IMR-90 (cell line): ENCODE measurements at regions not wholly inside any gene's neighbourhood (a gene's known extent, or its start where the extent isn't known, plus 50 kb on each side); places are given as distances from the start of the nearest gene placed in this dataset.

Source experiments
- ATAC-seq: fragments of 200-7000 bp; cut with Tn5 transposase; 2 replicates; pipeline ENCODE4 v1.9.1; 2020; ENCODE audit warnings: low read depth, mild to moderate bottlenecking, moderate library complexity
- BruUV-seq: library from RNA; stranded (reverse); fragments of 400-500 nt; replicated peaks from 2 replicates; lab custom pipeline; 2021; lab: Mats Ljungman, UMichigan
- CTCF ChIA-PET: fragments of 300-600 bp; formaldehyde crosslinking; extraction: SDS; loops from one replicate; lab custom pipeline; 2021; ENCODE audit warnings: antibody characterized with exemption; lab: Yijun Ruan, JAX
- POLR2A ChIA-PET: fragments of 300-600 bp; sonication (Branson Sonifier 250); formaldehyde crosslinking; loops from one replicate; lab custom pipeline; 2022; ENCODE audit warnings: antibody characterized with exemption; ENCODE audit not compliant: unreplicated experiment; lab: Charles Lee
- DNase-seq: peaks from one replicate; pipeline ENCODE4 v3.0.0; 2013
- H2AFZ ChIP-seq: replicated peaks from 2 replicates; pipeline ENCODE3; 2013; ENCODE audit warnings: low read length, mild to moderate bottlenecking; ENCODE audit not compliant: poor library complexity
- H2AK5ac ChIP-seq: 2 replicates; pipeline ENCODE4 v1.6.1; 2013; ENCODE audit warnings: low read depth, low read length, inconsistent platforms
- H2AK9ac ChIP-seq: replicated peaks from 2 replicates; pipeline ENCODE3; 2013; ENCODE audit warnings: mild to moderate bottlenecking, low read depth, low read length, moderate library complexity; ENCODE audit not compliant: poor library complexity
- H2BK120ac ChIP-seq: 2 replicates; pipeline ENCODE4 v1.6.1; 2013; ENCODE audit warnings: low read depth, low read length, inconsistent platforms
- H2BK15ac ChIP-seq: 3 replicates; pipeline ENCODE4 v1.6.1; 2013; ENCODE audit warnings: low read depth, low read length, inconsistent platforms
- H2BK20ac ChIP-seq: 2 replicates; pipeline ENCODE4 v1.6.1; 2013; ENCODE audit warnings: low read depth, mild to moderate bottlenecking, inconsistent platforms, low read length, moderate library complexity
- H2BK5ac ChIP-seq: 2 replicates; pipeline ENCODE4 v1.6.1; 2013; ENCODE audit warnings: mild to moderate bottlenecking, low read depth, low read length, inconsistent platforms; ENCODE audit not compliant: poor library complexity, severe bottlenecking
- H3K14ac ChIP-seq: replicated peaks from 2 replicates; pipeline ENCODE4 v1.6.1; 2013; ENCODE audit warnings: low read depth, low read length, inconsistent platforms
- H3K18ac ChIP-seq: 2 replicates; pipeline ENCODE4 v1.6.1; 2013; ENCODE audit warnings: low read depth, low read length, control low read depth
- H3K23ac ChIP-seq: 2 replicates; pipeline ENCODE4 v1.6.1; 2013; ENCODE audit warnings: low read depth, low read length, inconsistent platforms
- H3K27ac ChIP-seq: 2 replicates; pipeline ENCODE4 v1.5.1; 2013; ENCODE audit warnings: mild to moderate bottlenecking, control low read depth, low read length; ENCODE audit not compliant: insufficient read depth
- H3K27me3 ChIP-seq: 2 replicates; pipeline ENCODE4 v1.6.1; 2013; ENCODE audit warnings: low read length; ENCODE audit not compliant: control insufficient read depth, insufficient read depth
- H3K36me3 ChIP-seq: 2 replicates; pipeline ENCODE4 v1.6.1; 2013; ENCODE audit warnings: low read length, mixed read lengths; ENCODE audit not compliant: control insufficient read depth, insufficient read depth
- H3K4ac ChIP-seq: 2 replicates; pipeline ENCODE4 v1.6.1; 2013; ENCODE audit warnings: low read depth, low read length, inconsistent platforms
- H3K4me1 ChIP-seq: 2 replicates; pipeline ENCODE4 v1.6.1; 2013; ENCODE audit warnings: low read length, mixed read lengths; ENCODE audit not compliant: control insufficient read depth, insufficient read depth
- H3K4me2 ChIP-seq: 2 replicates; pipeline ENCODE4 v1.6.1; 2013; ENCODE audit warnings: low read depth, mild to moderate bottlenecking, control low read depth, low read length, moderate library complexity
- H3K4me3 ChIP-seq: 2 replicates; pipeline ENCODE4 v1.5.1; 2013; ENCODE audit warnings: low read depth, mild to moderate bottlenecking, control low read depth, low read length, moderate library complexity; ENCODE audit not compliant: insufficient read depth
- H3K56ac ChIP-seq: 2 replicates; pipeline ENCODE4 v1.6.1; 2013; ENCODE audit warnings: low read length, inconsistent platforms; ENCODE audit not compliant: insufficient read depth; ENCODE audit errors: extremely low read depth
- H3K79me1 ChIP-seq, 2 experiments: 2 replicates each; pipeline ENCODE4 v1.6.1; 2013; ENCODE audit warnings: low read length in 2 of 2, inconsistent platforms in 1 of 2, low read depth in 1 of 2
- H3K9ac ChIP-seq: 2 replicates; pipeline ENCODE4 v1.6.1; 2013; ENCODE audit warnings: low read depth, low read length, control low read depth
- H3K9me1 ChIP-seq: 2 replicates; pipeline ENCODE4 v1.6.1; 2013; ENCODE audit warnings: low read length, inconsistent platforms; ENCODE audit not compliant: insufficient read depth
- H3K9me3 ChIP-seq: 2 replicates; pipeline ENCODE4 v1.6.1; 2013; ENCODE audit warnings: low read length; ENCODE audit not compliant: control insufficient read depth, insufficient read depth
- H4K20me1 ChIP-seq: 2 replicates; pipeline ENCODE4 v1.6.1; 2013; ENCODE audit warnings: low read length, inconsistent platforms; ENCODE audit not compliant: insufficient read depth
- H4K5ac ChIP-seq: 2 replicates; pipeline ENCODE4 v1.6.1; 2013; ENCODE audit warnings: mild to moderate bottlenecking, low read depth, low read length, control low read depth
- H4K8ac ChIP-seq, 2 experiments: 2 replicates each; pipeline ENCODE4 v1.6.1; 2013; ENCODE audit warnings: low read depth in 2 of 2, low read length in 2 of 2, control low read depth in 1 of 2, inconsistent platforms in 1 of 2
- H4K91ac ChIP-seq: 2 replicates; pipeline ENCODE4 v1.6.1; 2013; ENCODE audit warnings: low read depth, low read length, inconsistent platforms; ENCODE audit not compliant: insufficient read depth
- BHLHE40 ChIP-seq: fragments of 150-350 bp; IDR thresholded peaks from 2 replicates; pipeline ENCODE4 v1.6.1; 2016; ENCODE audit warnings: mild to moderate bottlenecking, low read depth, low read length
- CEBPB ChIP-seq: IDR thresholded peaks from 2 replicates; pipeline ENCODE4 v1.6.1; 2012; ENCODE audit warnings: low read depth, low read length, improper control_type of control experiment
- CHD1 ChIP-seq: IDR thresholded peaks from 2 replicates; pipeline ENCODE4 v1.6.1; 2012; ENCODE audit warnings: low read depth, low read length, improper control_type of control experiment
- CTCF ChIP-seq: conservative IDR thresholded peaks from 2 replicates; pipeline ENCODE4 v1.5.1; 2012; ENCODE audit warnings: mild to moderate bottlenecking, low read depth, low read length, improper control_type of control experiment
- ELK1 ChIP-seq: fragments of 150-350 bp; IDR thresholded peaks from 2 replicates; pipeline ENCODE4 v1.6.1; 2016; ENCODE audit warnings: low read depth, mild to moderate bottlenecking, low read length, moderate library complexity, borderline replicate concordance
- FOS ChIP-seq: fragments of 150-350 bp; IDR thresholded peaks from 2 replicates; pipeline ENCODE4 v1.6.1; 2016; ENCODE audit warnings: low read depth, low read length
- MAFK ChIP-seq: IDR thresholded peaks from 2 replicates; pipeline ENCODE4 v1.6.1; 2012; ENCODE audit warnings: low read depth, low read length, improper control_type of control experiment
- MAZ ChIP-seq: IDR thresholded peaks from 2 replicates; pipeline ENCODE4 v1.6.1; 2012; ENCODE audit warnings: low read depth, mild to moderate bottlenecking, low read length, improper control_type of control experiment, moderate library complexity, borderline replicate concordance
- MXI1 ChIP-seq: IDR thresholded peaks from 2 replicates; pipeline ENCODE4 v1.6.1; 2012; ENCODE audit warnings: low read depth, mild to moderate bottlenecking, low read length, moderate library complexity, borderline replicate concordance
- NFE2L2 ChIP-seq: fragments of 150-350 bp; IDR thresholded peaks from 2 replicates; pipeline ENCODE4 v1.6.1; 2016; ENCODE audit warnings: low read depth, mild to moderate bottlenecking, low read length
- POLR2A ChIP-seq: IDR thresholded peaks from 2 replicates; pipeline ENCODE4 v1.6.1; 2012; ENCODE audit warnings: mild to moderate bottlenecking, low read depth, low read length
- RAD21 ChIP-seq: IDR thresholded peaks from 2 replicates; pipeline ENCODE4 v1.6.1; 2012; ENCODE audit warnings: low read length, improper control_type of control experiment
- RCOR1 ChIP-seq: IDR thresholded peaks from 2 replicates; pipeline ENCODE4 v1.6.1; 2012; ENCODE audit warnings: mild to moderate bottlenecking, low read length, improper control_type of control experiment; ENCODE audit not compliant: insufficient replicate concordance
- RFX5 ChIP-seq: IDR thresholded peaks from 2 replicates; pipeline ENCODE4 v1.8.0; 2012; ENCODE audit warnings: low read depth, mild to moderate bottlenecking, low read length, moderate library complexity
- SMC3 ChIP-seq: fragments of 150-350 bp; IDR thresholded peaks from 2 replicates; pipeline ENCODE4 v1.6.1; 2016; ENCODE audit warnings: low read depth, mild to moderate bottlenecking, antibody characterized with exemption, low read length, moderate library complexity
- USF2 ChIP-seq: fragments of 150-350 bp; IDR thresholded peaks from 2 replicates; pipeline ENCODE4 v1.6.1; 2017; ENCODE audit warnings: mild to moderate bottlenecking, antibody characterized with exemption, low read length, low read depth
- WGBS, 2 experiments: methylation state at CpG; one replicate each; pipeline versions ENCODE4 v1.1.5 to v1.1.7; 2013; ENCODE audit warnings: missing lambda C conversion rate in 2 of 2; ENCODE audit not compliant: insufficient read length in 1 of 2; ENCODE audit errors: extremely low coverage in 2 of 2; 5-methylcytosine and 5-hydroxymethylcytosine counted together
- dilution Hi-C: fragments of 300-500 bp; cut with HindIII; formaldehyde crosslinking; loops from one replicate; pipeline ENCODE4 v1.14.3; 2018; ENCODE audit warnings: low sequenced_read_pairs; ENCODE audit not compliant: unreplicated experiment
- in situ Hi-C: fragments of 300-500 bp; cut with MboI; formaldehyde crosslinking; loops from 3 replicates; pipeline ENCODE4 v1.14.3; 2019; ENCODE audit warnings: low sequenced_read_pairs, inconsistent platforms, mixed read lengths
- intact Hi-C: fragments of 100-400 bp; cut with micrococcal nuclease; formaldehyde crosslinking; loops from 2 replicates; pipeline ENCODE4 v1.10.0; 2022

- H2AFZ ChIP-seq = no peak overlapping the region
- CTCF ChIA-PET = no interaction called here
Measured at GRCh38 chr13:44271031-44271455, 102.6 kb upstream of the SERP2 start.

More at GRCh38 chr13:44271031-44271455, 102.6 kb upstream of the SERP2 start:
- H3K36me3 ChIP-seq = no peaks in the 10 kb centered on the region
- peak overlapping the region; percentile 27; the same call in 1 of the 2 replicates for H3K56ac ChIP-seq
- H4K20me1 ChIP-seq = no peaks in the 10 kb centered on the region
- peak overlapping the region; percentile 38 for H2BK5ac ChIP-seq
- no peak overlapping the region for H2AK9ac ChIP-seq
- H2BK15ac ChIP-seq = peak overlapping the region; percentile 49; the same call in 1 of the 3 replicates
- dilution Hi-C loops = no loop called here
- WGBS, 2 experiments = no CpG with 5 or more reads among the region's 4 CpGs
- peak overlapping the region; percentile 62; the same call in 1 of the 2 replicates for H3K18ac ChIP-seq
- peak overlapping the region; percentile 40; the same call in 1 of the 2 replicates for H3K27ac ChIP-seq
- peak overlapping the region; percentile 21 to 51 for H4K8ac ChIP-seq
- H3K4ac ChIP-seq = peak overlapping the region; percentile 75
- peaks cover 28% of the 10 kb centered on the region for H3K9me1 ChIP-seq
- TF ChIP-seq SMC3 = no peak
- no peak for TF ChIP-seq MXI1
- 0 out of 2 replicates have a peak, but pooled peaks have one; percentile 25 for TF ChIP-seq MAFK
- no peak for TF ChIP-seq CTCF
- TF ChIP-seq ELK1 = no peak
- peak; percentile 53; the same call in 1 of the 2 replicates for TF ChIP-seq FOS
- no peak for TF ChIP-seq RFX5
- 0 out of 2 replicates have a peak, but pooled peaks have one; percentile 5 for TF ChIP-seq RAD21
- TF ChIP-seq BHLHE40 = no peak
- no peak for TF ChIP-seq RCOR1
- TF ChIP-seq USF2 = no peak
- no peak for TF ChIP-seq CHD1
- peak; percentile 54; the same call in 1 of the 2 replicates for TF ChIP-seq CEBPB
- peak; percentile 28; the same call in 1 of the 2 replicates for TF ChIP-seq NFE2L2
- TF ChIP-seq MAZ = no peak
- no peak for TF ChIP-seq POLR2A
- ATAC-seq (peak; percentile 64), DNase-seq (peak; percentile 85)
- peak overlapping the region; percentile 27; the same call in 1 of the 2 replicates for H3K14ac ChIP-seq
- H3K27me3 ChIP-seq = no peaks in the 10 kb centered on the region
- H2BK20ac ChIP-seq = peak overlapping the region; percentile 67; the same call in 1 of the 2 replicates
- H3K4me3 ChIP-seq = no peak overlapping the region
- no peaks in the 10 kb centered on the region for H3K9me3 ChIP-seq
- peak overlapping the region; percentile 18; the same call in 1 of the 2 replicates for H3K4me2 ChIP-seq
- H2AK5ac ChIP-seq = peak overlapping the region; percentile 41
- POLR2A ChIA-PET = interaction anchor here (0.6 kb wide), 1 partner anchor 129 kb away, joined by 28 read pairs; no protein-coding TSS in a partner anchor
- in situ Hi-C loops = no loop called here
- H4K91ac ChIP-seq = peak overlapping the region; percentile 46; the same call in 1 of the 2 replicates
- H3K4me1 ChIP-seq = peaks cover 34% of the 10 kb centered on the region
- intact Hi-C loops = no loop called here
- H4K5ac ChIP-seq = no peak overlapping the region
- peak overlapping the region; percentile 19; the same call in 1 of the 2 replicates for H3K23ac ChIP-seq
- peak overlapping the region; percentile 74 for H2BK120ac ChIP-seq
- H3K9ac ChIP-seq = no peak overlapping the region
- H3K79me1 ChIP-seq = no peaks in the 10 kb centered on the region
- BruUV-seq = no TSS peak
